ENCODE measurements at regions not wholly inside any gene's neighbourhood (a gene's known extent, or its start where the extent isn't known, plus 50 kb on each side); places are given as distances from the start of the nearest gene placed in this dataset.

GRCh38 chr12:66066137-66066928 lies 64.2 kb downstream of the LLPH start:
- H3K4me1 ChIP-seq (ENCODE audit: control insufficient read depth in 5 of 5, insufficient read depth in 5 of 5, low read length in 5 of 5): peaks cover 0 to 26% (median 0%) of the 10 kb centered on the region in 5 donors
- H3K27me3 ChIP-seq (ENCODE audit: control insufficient read depth in 3 of 3, insufficient read depth in 3 of 3, low read length in 2 of 3): no peaks in the 10 kb centered on the region
- no peak overlapping the region for H3K9ac ChIP-seq (ENCODE audit: insufficient read depth in 1 of 2, low read length in 2 of 2)
- ATAC-seq (ENCODE audit: insufficient read depth, low FRiP score): no peak
- no peaks in the 10 kb centered on the region for H3K36me3 ChIP-seq (ENCODE audit: control insufficient read depth in 4 of 4, insufficient read depth in 4 of 4, low read length in 4 of 4)
- no peak overlapping the region for H3K4me3 ChIP-seq
- no peak overlapping the region for H3K27ac ChIP-seq (ENCODE audit: low read depth in 1 of 2, low read length in 1 of 2)
- H3K9me3 ChIP-seq (ENCODE audit: control insufficient read depth in 4 of 4, insufficient read depth in 3 of 4, low read length in 3 of 4): no peaks in the 10 kb centered on the region
- TF ChIP-seq CTCF (IDR thresholded peaks at IDR 0.05; ENCODE audit: control extremely low read depth, extremely low read depth): no peak
- DNase-seq: peak; percentile 52 to 87 (median 79)
- 25 to 35% methylated on average over 7 of the region's 7 CpGs for WGBS, 2 donors

GRCh38 chr12:66065641-66066136 lies 64.9 kb downstream of the LLPH start:
- WGBS, 2 donors: 44 to 67% methylated on average over 3 of the region's 3 CpGs

GRCh38 chr12:66065150-66065549 lies 65.4 kb downstream of the LLPH start:
- H3K9ac ChIP-seq (ENCODE audit: insufficient read depth in 1 of 2, low read length in 2 of 2): no peak overlapping the region
- DNase-seq (no peak), ATAC-seq (ENCODE audit: insufficient read depth, low FRiP score) (no peak)
- WGBS, 2 donors: 91 to 98% methylated on average over 3 of the region's 3 CpGs
- H3K27ac ChIP-seq (ENCODE audit: low read depth in 1 of 2, low read length in 1 of 2): no peak overlapping the region
- H3K4me1 ChIP-seq (ENCODE audit: control insufficient read depth in 5 of 5, insufficient read depth in 5 of 5, low read length in 5 of 5): peaks cover 0 to 26% (median 0%) of the 10 kb centered on the region in 5 donors
- TF ChIP-seq CTCF (IDR thresholded peaks at IDR 0.05; ENCODE audit: control extremely low read depth, extremely low read depth): no peak
- no peaks in the 10 kb centered on the region for H3K27me3 ChIP-seq (ENCODE audit: control insufficient read depth in 3 of 3, insufficient read depth in 3 of 3, low read length in 2 of 3)
- no peaks in the 10 kb centered on the region for H3K9me3 ChIP-seq (ENCODE audit: control insufficient read depth in 4 of 4, insufficient read depth in 3 of 4, low read length in 3 of 4)
- no peak overlapping the region for H3K4me3 ChIP-seq
- no peaks in the 10 kb centered on the region for H3K36me3 ChIP-seq (ENCODE audit: control insufficient read depth in 4 of 4, insufficient read depth in 4 of 4, low read length in 4 of 4)

More at GRCh38 chr12:66065641-66066136, 64.9 kb downstream of the LLPH start:
- Histone ChIP-seq H3K27ac (ENCODE audit: low read depth in 1 of 2, low read length in 1 of 2) (no peak overlapping the region), H3K9ac (ENCODE audit: insufficient read depth in 1 of 2, low read length in 2 of 2) (no peak overlapping the region), H3K27me3 (ENCODE audit: control insufficient read depth in 3 of 3, insufficient read depth in 3 of 3, low read length in 2 of 3) (no peaks in the 10 kb centered on the region), H3K9me3 (ENCODE audit: control insufficient read depth in 4 of 4, insufficient read depth in 3 of 4, low read length in 3 of 4) (no peaks in the 10 kb centered on the region), H3K4me1 (ENCODE audit: control insufficient read depth in 5 of 5, insufficient read depth in 5 of 5, low read length in 5 of 5) (peaks cover 0 to 26% (median 0%) of the 10 kb centered on the region in 5 donors), H3K36me3 (ENCODE audit: control insufficient read depth in 4 of 4, insufficient read depth in 4 of 4, low read length in 4 of 4) (no peaks in the 10 kb centered on the region), H3K4me3 (no peak overlapping the region)
- DNase-seq (no peak), ATAC-seq (ENCODE audit: insufficient read depth, low FRiP score) (no peak)
- no peak for TF ChIP-seq CTCF (IDR thresholded peaks at IDR 0.05; ENCODE audit: control extremely low read depth, extremely low read depth)

Data from lung (tissue), 11 donors.